NCI-H1436 treated with DMSO at 0.1 percent for 48 hours (cell line): ENCODE measurements at regions not wholly inside any gene's neighbourhood (a gene's known extent, or its start where the extent isn't known, plus 50 kb on each side); places are given as distances from the start of the nearest gene placed in this dataset.

Experiments
- DNase-seq: peaks from one replicate; lab custom pipeline; 2025; lab: John Stamatoyannopoulos, UW

DNA sequence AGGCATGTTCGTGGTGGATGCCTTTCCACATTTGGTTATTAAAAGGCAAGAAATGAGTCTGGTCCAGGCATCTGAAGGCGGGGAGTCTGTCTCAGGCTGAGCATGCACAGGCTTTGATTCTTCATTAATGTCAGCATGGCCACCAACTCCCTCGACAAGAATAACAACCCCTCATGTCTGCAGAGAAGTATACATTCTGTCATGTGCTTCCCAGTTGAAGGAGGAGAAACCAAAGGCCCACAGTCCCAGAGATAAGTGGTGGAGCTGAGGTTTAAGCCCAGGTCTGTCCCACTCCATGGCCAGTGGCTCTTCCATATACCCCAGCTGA lies 61.6 kb upstream of the LAPTM5 start:
- no peak for DNase-seq

DNA sequence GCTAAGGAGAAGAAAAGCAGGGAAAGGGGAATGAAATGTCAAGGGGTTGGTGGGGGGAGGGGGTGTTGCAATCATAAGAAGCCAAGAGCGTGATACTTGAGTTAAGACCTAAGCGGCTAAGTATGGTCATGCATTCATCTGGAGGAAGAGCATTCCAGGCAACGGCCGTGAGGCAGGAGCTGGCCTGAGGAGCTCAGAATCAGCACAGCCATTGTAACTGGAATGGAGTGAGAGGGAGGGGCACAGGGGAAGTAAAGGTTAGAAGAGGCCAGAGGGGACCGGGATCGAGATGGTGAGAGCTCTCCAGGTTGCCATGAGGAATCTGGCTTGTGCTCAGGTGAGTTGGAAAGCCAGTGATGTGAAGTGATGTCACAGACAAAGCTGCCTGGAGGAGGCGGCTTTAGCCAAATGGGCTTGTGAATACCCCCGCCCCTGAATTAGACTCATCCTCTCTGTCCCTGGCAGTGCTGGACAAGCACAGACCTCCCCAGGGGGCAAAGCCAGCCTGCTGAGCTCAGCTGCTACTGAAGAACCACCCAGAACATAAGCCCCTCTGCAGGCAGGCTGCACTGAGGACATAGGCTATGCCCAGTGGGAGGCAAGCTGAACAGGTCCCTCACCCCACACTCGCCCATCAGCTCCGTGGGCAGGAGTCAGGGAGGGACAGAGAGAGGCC lies 61.1 kb upstream of the LAPTM5 start:
- no peak for DNase-seq

DNA sequence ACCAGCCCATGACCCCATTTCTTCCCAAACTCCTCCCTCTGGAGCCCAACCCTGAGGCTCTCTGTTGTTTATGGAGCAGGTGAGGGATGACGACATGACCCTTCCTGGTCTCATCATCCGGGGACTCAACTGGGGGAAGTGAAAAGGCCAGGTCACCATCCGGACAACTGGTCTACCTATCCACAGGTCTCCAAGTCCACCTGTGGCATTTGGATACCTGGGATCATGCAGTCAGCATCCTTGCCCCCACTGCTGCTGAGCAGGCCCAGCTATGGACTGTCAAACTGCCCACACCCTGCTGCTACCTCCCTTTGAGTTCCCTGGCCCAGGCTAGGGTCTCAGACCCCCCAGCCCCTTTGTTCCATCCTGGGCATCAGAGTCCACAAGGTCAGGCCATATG lies 60.0 kb upstream of the LAPTM5 start:
- DNase-seq, result no peak

DNA sequence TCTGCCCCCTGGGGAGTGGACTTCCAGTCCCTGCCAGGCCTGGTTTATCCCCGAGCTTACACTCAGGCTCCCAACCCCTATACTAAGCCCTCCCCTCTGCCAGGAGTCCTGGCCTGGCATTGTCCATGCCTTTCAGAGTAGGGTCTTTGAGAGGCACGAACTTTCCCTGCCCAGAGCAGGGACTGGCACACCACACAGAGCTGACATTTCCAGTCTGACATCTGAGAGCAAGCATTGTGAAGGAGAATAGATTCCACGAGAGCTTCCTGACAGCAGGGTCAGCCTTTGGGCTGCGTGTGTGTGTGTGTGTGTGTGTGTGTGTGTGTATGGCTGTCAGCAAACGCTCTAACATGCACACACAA lies 59.5 kb upstream of the LAPTM5 start:
- no peak for DNase-seq

DNA sequence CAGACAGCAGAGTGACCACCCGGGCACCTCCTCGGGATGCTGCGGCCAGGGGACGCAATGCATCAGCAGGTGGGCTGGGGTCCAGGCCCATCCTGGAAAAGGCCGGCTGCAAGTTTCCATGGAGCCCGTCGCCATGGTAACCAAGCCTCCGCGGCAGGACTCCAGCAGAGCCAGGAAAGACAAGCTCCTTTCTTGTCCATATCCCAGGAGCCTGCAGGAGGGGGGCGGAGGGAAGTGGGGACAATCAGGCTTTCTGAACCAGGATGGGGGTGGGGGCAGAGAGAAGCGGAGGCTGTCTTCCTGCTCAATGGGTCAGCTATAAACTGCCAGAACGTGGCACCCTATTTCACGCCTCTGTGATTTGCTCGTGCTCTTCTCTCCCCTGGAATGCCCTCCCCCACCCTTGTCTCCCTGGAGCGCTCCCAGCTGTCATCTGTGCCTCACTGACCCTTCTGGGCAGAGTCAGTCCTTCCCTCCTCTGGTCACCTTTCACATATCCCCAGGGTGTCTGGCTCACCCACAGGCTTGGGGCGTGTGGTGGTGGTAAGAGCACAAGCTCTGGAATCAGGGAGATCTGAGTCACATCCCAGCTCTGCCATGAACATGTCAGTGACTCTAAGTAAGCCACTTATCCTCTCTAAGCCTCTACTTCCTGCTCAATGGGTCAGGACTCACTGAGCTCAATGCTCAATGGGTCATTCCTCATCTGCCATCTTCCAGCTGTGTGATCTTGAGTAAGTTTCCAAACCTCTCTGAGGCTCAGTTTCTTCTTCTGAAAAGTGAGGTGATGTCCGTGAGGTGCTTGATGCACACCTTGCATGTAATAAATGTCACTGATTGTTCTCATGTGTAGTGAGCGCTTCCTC lies 58.9 kb upstream of the LAPTM5 start:
- no peak for DNase-seq

GRCh38 chr1:30815556-30815955 lies 58.0 kb upstream of the LAPTM5 start:
- DNase-seq, result no peak

- DNase-seq, result no peak
These were observed 56.7 kb upstream of the LAPTM5 start for GRCh38 chr1:30814292-30814691.

DNA sequence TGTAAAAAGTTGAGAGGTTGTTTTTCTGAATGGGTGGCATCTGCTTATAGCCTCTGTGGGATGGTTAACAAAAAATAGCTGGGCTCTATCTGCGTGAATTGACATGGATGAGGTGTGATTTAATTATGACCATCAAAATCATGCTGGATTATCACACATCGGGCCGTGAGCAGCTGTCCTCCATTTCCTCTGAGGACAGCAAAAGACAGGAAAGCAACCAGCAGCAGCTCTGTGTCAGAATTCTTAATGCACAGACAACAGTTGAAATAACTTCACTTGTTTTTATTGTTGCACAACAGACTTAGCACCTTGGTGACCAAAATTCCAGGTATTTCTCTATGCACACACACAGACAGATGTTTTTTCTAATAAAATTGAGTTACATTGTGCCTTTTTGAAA lies 54.5 kb upstream of the LAPTM5 start:
- no peak for DNase-seq

GRCh38 chr1:30811187-30811586 lies 53.6 kb upstream of the LAPTM5 start:
- DNase-seq, result no peak

DNA sequence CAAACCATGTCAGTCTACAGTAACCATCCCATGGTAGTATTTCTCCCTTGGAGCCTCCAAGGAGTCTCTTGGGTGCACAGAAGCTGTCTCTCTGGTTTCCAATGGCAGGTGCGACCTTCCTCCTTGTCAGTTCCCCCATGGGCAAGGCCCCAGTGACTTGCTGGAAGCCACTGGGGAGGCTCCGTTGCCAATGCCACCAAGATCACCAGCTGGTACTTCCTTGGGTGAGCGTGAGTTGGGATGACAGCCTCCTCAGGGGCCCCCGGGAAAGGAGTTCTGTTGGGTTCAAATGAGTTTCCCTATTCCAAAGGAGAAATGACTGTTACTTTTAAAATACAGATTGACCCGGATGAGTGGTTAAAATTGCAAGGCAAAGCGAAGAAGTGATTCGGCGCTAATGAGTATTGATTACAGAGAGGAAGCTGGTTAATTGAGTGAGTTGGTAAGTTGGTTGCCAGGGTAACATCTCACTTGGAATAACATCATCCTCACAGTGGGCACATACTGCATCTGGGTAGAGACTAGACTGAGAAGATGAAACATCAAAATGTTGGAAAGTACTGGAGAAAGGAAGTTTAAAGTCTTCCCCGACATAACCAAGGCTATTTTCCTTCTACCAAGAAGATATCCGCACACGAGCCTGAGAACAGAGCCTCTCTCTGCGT lies 53.0 kb upstream of the LAPTM5 start:
- no peak for DNase-seq

DNA sequence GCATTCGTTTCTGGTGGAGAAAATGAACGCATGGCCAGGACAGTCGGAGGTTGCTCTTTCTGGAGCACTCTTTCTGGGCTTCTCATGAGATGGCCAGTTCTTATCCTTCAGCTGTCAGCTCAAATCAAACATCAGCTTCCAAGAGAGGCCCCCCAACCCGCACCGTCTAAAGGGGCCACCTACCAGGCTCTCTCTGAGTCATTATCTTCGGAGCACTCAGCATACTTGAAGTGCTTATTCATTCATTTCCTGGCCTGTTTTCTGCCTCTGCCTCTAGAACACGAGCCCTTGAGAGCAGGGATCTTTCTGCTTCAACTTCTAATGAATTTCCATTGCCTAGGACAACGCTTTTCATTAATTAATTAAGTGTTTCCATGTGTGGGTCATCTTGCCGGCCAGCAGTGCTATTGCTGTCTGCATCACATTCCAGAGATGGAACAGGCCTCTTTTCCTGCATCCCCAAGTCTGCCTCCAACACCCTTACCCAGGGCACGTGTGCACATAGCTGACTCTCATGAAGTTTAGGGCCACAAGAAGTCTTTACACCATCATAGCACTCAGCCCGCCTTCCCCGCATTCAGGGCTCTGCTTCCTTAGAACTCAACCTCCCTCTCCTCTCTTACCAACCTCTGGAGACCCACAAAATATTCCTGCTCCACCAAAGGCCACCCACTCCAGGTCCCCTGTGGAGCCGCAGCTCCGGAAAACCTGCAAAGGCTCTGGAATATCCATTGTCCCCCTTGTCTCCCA lies 52.1 kb upstream of the LAPTM5 start:
- DNase-seq, result no peak

GRCh38 chr1:30808067-30808662 lies 50.6 kb upstream of the LAPTM5 start:
- DNase-seq, result no peak

GRCh38 chr1:30807318-30808066 lies 49.9 kb upstream of the LAPTM5 start:
- DNase-seq, result peak; percentile 84
